ENCODE measurements at regions not wholly inside any gene's neighbourhood (a gene's known extent, or its start where the extent isn't known, plus 50 kb on each side); places are given as distances from the start of the nearest gene placed in this dataset.
"Not testable (repeated sequence)": the region's sequence is repeated elsewhere in the genome, so short reads cannot be mapped to it uniquely, and the experiment has no call there.

DNA sequence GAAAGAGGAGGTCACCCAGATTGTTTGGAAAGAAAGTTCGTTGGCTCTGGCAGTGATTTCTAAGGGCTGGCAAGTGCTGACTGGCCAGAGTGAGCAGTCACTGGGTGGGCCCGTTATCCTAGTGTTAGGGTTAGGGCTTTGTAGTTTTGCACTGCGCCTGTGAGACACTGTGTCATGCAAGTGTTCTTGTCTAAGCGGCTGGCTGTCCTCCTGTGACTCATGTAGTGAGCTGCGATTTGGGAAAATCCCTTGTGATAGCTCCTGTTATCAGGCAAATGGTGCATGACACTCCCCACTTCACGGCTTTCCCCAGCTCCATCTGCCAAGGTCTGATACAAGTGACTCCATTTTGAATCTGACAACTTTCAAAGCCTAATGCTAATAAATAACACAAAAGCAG is 526.0 kb upstream of the ADAMTS16 start:
- no peak for DNase-seq (ENCODE audit: low read depth in 2 of 3, low spot score in 1 of 3)

GRCh38 chr5:4615369-4615768 is 524.8 kb upstream of the ADAMTS16 start:
- not testable (repeated sequence) for DNase-seq (ENCODE audit: low read depth in 2 of 3, low spot score in 1 of 3)

- no peak for DNase-seq (ENCODE audit: low read depth in 2 of 3, low spot score in 1 of 3)
Observed at GRCh38 chr5:4625206-4625896, 514.8 kb upstream of the ADAMTS16 start.

DNA sequence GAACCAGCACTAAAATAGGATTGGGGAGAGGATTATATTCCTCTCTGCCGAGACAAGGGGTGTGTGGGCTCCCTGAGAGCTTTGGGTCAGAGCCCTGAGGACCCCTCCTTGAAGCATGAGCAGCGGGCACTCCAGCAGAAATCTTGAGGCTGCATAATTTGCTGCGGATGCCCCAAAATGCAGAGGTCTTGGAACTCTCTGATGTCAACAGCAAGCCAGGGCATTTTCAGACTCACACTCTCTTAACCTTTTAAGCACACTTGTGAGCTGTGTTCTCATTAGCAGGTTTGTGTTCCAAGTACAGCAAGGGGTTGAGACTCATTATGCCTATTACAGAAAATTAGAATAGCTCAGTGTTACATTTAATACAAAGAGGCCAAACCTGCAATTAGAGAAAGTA is 513.0 kb upstream of the ADAMTS16 start:
- no peak for DNase-seq (ENCODE audit: low read depth in 2 of 3, low spot score in 1 of 3)

DNA sequence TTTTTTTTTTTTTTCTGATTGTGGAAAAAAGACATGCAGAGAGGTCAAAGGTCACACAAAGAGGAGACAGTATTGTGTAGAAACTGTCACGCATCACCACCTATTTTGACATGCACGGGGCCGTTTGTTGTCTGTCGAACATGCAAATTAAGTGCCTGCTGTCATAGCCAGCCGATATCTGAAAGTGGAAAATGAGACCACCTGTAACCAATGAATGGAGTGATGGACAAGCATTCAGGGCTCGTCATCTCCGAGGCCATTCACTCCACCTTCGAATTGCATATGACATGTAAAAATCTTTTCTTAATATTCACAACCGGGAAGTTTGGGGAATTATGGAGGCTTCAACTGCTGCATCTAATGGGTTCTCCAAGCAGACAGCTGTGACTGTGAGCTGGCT is 512.2 kb upstream of the ADAMTS16 start:
- DNase-seq (ENCODE audit: low read depth in 2 of 3, low spot score in 1 of 3): no peak

- DNase-seq (ENCODE audit: low read depth in 2 of 3, low spot score in 1 of 3): no peak
Observed at GRCh38 chr5:4628645-4629385, 511.3 kb upstream of the ADAMTS16 start.

- no peak for DNase-seq (ENCODE audit: low read depth in 2 of 3, low spot score in 1 of 3)
Observed at GRCh38 chr5:4630031-4630430, 510.1 kb upstream of the ADAMTS16 start.

DNA sequence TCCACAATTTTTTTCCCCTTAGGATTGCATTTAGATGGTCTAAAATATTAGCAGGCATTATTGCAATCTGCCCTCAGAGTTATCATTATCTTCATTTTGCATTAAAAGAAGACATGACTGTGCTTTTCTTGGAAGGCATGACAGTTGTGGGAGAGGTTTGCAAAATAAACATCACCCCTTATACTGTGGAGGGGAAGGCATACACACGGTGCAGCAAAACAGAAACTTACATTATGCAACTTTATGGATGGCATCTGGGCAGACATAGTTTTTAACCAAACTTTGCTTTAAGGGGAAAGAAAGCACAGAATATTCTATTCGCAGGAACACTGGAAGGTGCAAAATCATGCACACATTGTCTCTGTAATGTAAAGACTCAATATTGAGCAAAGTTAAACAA is 505.8 kb upstream of the ADAMTS16 start:
- DNase-seq (ENCODE audit: low read depth in 2 of 3, low spot score in 1 of 3): no peak

GRCh38 chr5:4636378-4636777 is 503.8 kb upstream of the ADAMTS16 start:
- no peak for DNase-seq (ENCODE audit: low read depth in 2 of 3, low spot score in 1 of 3)

- no peak for DNase-seq (ENCODE audit: low read depth in 2 of 3, low spot score in 1 of 3)
Observed at GRCh38 chr5:4639946-4640345, 500.2 kb upstream of the ADAMTS16 start.

DNA sequence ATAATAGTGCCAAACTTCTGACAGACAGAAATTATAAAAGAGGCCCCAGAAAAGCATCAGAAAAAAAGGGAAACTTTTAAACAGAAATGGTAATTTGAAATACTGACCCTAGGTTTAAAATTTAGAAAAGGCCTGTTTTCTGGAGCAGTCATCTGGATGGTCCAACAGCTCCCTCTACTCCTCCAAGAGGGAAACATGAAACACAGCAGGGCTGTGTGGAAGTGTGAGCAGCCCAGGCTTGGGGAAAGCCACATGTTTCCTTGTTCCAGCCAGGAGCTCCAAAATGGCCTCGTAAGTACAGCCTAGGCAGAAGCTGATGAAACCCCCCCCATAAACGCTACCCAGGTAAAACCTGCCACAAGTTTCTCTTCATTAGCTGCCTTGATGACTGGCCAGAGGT is 499.3 kb upstream of the ADAMTS16 start:
- no peak for DNase-seq (ENCODE audit: low read depth in 2 of 3, low spot score in 1 of 3)

DNA sequence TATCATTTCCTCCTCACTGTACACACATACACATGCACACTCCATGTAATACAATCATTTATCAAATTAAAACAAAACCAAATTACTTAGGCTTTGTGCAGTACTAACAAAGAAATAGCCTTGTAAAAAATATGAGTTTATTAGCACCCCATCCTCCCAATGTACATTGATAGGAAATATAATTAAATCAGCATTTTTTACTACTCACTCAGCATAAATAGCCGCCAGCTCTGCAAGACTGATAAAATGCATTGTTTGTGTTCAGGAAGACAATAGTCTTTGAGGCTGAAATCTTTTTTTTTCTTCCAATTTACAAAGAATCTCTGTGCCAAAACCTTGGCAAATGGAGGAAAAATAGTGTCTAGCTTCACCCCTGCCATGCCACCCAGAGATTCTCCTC is 497.6 kb upstream of the ADAMTS16 start:
- no peak for DNase-seq (ENCODE audit: low read depth in 2 of 3, low spot score in 1 of 3)

DNA sequence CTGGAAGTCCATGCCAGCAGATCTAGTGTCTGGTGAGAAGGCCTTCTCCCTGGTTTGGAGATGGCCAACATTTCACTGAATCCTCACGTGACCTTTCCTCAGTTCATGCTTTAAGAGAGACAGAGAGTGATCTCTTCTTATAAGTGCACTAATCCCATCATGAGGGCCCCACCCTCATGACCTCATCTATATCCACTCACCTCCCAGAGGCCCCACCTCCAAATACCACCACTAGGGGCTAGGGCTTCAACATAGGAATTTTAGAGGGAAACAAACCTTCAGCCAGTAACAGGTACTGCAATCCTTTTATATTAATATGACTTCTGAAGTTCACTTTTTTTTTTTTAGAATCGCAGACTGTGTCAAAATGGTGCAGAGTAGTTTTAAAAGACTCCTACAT is 496.9 kb upstream of the ADAMTS16 start:
- DNase-seq (ENCODE audit: low read depth in 2 of 3, low spot score in 1 of 3): no peak

DNA sequence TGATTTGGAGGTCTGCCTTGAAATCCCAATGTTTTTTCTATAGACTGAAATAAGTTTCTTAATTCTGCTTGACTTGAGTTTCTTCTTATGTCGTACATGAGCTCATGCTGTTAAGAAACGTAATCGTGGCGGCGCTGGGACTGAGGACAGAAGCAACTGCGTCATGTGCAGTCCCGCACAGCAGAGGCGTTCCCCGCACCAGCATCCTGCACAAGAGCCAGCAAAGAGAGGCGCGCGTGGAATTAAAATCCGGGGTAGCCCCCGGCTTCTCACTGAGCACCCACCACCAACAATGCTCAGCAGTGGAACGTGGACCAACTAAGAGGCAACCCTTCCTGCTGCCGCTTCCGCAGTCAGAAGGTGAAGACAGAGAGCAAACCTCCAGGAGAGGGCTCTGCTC is 496.2 kb upstream of the ADAMTS16 start:
- DNase-seq (ENCODE audit: low read depth in 2 of 3, low spot score in 1 of 3): no peak

DNA sequence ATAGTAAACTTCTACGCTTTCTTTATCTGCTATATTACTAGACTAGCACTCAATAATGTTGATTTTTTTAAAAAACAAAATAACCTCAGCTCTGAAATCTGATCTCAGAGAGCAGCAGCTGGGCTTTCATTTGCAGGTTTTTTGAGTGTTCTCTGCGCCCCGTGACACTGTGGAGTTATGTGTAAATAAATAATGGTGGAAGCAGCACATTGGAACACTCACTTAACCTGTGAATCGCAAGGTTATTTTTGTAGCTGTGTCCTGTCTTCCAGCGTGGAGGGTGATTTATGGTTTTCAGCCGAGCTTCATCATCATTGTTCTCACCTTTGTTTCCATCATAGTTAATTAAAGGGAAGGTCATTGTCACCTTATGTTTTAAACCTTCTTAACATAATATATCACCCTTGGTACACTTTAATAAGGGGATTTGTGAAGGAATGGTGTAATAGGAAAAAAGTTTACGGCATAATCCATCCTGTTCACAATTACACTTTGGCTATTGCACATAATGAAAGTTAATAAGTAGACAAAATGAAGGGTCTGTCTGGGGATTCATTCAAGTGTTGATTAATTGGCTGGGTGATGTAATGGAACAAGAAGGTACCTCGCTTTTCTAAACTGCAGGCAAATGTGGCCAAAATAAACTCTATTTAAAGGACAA is 493.3 kb upstream of the ADAMTS16 start:
- no peak for DNase-seq (ENCODE audit: low read depth in 2 of 3, low spot score in 1 of 3)

DNA sequence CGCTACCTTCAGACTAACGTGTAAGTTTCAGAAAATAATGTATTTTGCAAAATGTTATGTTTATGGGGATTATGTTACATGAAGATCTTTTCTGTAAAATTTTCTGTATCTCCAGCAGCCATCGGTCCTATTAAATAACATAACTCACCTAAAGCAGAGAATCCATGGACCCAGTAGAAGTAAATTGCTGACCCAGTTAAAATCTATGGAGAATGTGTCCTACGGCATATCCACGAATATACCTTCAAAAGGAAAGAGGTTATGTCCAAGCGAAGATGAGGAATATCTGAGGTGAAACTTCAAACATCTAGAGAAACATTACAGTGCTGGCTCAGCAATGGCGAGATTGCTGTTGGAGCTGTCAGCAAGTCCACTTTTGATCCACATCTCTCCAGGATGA is 492.2 kb upstream of the ADAMTS16 start:
- DNase-seq (ENCODE audit: low read depth in 2 of 3, low spot score in 1 of 3): no peak

GRCh38 chr5:4651806-4652565 is 488.1 kb upstream of the ADAMTS16 start:
- DNase-seq (ENCODE audit: low read depth in 2 of 3, low spot score in 1 of 3): no peak

DNA sequence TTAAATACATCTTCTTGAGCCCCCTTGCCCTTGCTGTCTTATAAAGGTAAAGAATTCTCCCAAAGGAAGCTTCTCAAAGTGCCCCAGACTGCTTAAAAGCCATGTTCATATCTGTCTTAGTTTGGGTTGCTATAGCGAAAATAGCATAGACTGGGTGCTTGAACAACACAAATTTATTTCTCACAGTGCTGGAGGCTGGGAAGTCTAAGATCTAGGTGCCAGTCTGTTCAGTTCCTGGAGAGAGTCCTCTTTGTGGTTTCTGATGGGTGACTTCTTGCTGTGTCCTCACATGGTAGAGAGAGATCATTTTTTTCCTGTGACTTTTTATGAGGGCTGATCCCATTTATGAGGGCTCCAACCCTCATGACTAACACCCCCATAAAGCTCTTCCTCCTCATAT is 486.7 kb upstream of the ADAMTS16 start:
- no peak for DNase-seq (ENCODE audit: low read depth in 2 of 3, low spot score in 1 of 3)

DNA sequence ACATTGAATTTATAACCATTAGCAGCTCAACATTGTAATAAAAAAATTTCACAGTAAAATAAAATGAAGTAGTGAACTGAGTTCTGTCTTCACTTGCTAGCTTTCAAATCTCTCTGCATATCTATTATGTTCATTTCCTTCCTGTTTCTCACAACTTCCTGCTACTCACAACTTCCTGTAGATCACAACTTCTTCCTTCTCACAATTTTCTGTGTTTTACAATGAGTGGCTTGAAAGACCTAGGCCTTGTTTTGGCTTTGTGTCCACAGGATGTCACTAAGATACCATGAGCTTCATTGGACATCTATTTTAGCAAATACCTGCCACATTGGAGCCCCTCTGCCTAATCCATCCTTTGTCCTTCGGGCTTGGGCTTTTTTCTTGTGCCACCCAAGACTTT is 480.3 kb upstream of the ADAMTS16 start:
- no peak for DNase-seq (ENCODE audit: low read depth in 2 of 3, low spot score in 1 of 3)

DNA sequence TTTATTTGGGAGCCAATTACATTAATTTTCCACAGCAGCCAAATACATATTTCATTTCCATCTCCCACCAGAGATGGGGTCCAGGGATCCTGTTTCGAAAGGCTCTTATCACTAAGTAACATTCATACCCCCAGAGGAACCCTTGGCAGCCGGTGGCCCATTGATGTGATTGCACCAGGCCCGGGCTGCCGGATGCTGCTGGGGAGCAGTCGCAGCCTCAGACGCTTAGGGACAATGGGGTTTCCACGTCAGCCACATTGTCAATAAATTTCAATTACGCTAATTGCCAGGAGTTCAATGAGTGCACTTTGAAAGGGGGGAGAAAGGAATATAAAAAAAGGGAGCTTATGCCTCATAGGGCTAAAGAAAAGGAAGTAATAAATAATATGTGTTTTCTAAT is 478.8 kb upstream of the ADAMTS16 start:
- DNase-seq (ENCODE audit: low read depth in 2 of 3, low spot score in 1 of 3): no peak

DNA sequence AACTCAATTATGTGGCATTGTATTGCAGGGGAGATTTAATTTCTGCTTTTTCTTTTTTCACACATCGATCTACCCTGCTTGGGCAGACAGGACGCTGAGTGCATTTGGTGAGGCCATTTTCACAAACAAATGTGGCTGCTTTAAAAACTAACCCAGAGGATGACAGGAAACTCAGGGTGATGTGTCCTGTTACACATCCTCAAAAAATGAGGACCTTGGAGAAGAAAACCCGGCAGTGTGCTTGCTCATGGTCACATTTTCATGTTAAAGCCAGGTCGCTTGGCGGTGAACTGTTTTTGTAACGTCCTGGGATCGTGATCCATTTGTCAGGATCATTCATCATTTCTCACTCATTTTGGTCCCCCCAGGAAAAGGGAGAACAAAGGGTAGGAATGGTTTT is 478.3 kb upstream of the ADAMTS16 start:
- DNase-seq (ENCODE audit: low read depth in 2 of 3, low spot score in 1 of 3): no peak

- DNase-seq (ENCODE audit: low read depth in 2 of 3, low spot score in 1 of 3): no peak
Observed at GRCh38 chr5:4662756-4663155, 477.4 kb upstream of the ADAMTS16 start.

All from stimulated activated CD4-positive, alpha-beta T cell treated with anti-CD3 and anti-CD28 coated beads, Interleukin-12 subunit alpha, Interleukin-12 subunit beta, amount 100 ng/mL, for 48 hours (primary cell).